Fibroblast of villous mesenchyme (primary cell): ENCODE measurements at regions not wholly inside any gene's neighbourhood (a gene's known extent, or its start where the extent isn't known, plus 50 kb on each side); places are given as distances from the start of the nearest gene placed in this dataset.

Source experiments
- DNase-seq: peaks from one replicate; pipeline ENCODE4 v3.0.0-alpha.2; 2010; ENCODE audit warnings: low read depth
- H3K4me3 ChIP-seq: 2 replicates; pipeline ENCODE4 v1.5.1; 2011; ENCODE audit warnings: low read depth, mild to moderate bottlenecking, low read length
- TF ChIP-seq, protein P1 (sequence below): IDR thresholded peaks from 2 replicates; pipeline ENCODE4 v1.5.1; 2012; ENCODE audit warnings: low read depth, mild to moderate bottlenecking, low read length; ENCODE audit not compliant: insufficient read depth

GRCh38 chr15:98518823-98519561 is 129.3 kb upstream of the IGF1R start:
- TF ChIP-seq, protein P1, sequence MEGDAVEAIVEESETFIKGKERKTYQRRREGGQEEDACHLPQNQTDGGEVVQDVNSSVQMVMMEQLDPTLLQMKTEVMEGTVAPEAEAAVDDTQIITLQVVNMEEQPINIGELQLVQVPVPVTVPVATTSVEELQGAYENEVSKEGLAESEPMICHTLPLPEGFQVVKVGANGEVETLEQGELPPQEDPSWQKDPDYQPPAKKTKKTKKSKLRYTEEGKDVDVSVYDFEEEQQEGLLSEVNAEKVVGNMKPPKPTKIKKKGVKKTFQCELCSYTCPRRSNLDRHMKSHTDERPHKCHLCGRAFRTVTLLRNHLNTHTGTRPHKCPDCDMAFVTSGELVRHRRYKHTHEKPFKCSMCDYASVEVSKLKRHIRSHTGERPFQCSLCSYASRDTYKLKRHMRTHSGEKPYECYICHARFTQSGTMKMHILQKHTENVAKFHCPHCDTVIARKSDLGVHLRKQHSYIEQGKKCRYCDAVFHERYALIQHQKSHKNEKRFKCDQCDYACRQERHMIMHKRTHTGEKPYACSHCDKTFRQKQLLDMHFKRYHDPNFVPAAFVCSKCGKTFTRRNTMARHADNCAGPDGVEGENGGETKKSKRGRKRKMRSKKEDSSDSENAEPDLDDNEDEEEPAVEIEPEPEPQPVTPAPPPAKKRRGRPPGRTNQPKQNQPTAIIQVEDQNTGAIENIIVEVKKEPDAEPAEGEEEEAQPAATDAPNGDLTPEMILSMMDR = peak; percentile 85
- H3K4me3 ChIP-seq = no peak overlapping the region
- DNase-seq = peak; percentile 81

DNA sequence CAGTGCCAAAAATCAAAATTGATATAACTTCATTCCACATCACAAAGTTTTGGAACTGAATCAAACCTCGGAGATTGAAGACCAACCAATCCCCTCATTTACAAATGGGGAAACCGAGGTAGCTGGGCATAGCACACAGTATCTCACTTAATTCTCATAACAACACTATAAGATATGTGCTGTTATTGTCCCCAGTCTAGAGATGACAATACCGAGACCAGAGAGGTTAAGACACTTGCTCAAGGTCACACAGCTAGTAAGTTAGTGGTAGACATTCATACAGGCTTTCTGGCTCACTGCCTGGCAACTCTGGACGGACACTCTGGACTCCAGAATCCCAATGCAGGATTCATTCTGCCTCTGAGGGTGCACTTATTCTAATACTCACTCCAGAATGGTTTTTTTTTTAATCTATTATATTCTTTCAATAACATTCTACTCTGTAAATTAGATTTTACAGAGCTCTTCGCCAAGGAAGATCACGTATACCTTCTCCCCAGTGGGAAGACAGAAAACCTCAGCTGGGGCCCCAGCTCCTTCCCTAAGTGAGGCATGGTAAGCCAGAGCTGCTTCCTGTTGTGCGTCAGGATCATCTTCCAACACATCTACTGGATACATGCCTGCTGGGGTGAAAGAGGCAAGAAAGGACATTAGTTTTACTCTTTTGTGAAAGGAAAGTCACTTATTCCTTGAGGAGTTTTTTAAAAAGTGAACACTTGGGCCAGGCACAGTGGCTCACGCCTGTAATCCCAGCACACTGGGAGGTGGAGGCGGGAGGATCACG is 128.4 kb upstream of the IGF1R start:
- H3K4me3 ChIP-seq = no peak overlapping the region
- no peak for DNase-seq
- TF ChIP-seq, protein P1 = no peak

DNA sequence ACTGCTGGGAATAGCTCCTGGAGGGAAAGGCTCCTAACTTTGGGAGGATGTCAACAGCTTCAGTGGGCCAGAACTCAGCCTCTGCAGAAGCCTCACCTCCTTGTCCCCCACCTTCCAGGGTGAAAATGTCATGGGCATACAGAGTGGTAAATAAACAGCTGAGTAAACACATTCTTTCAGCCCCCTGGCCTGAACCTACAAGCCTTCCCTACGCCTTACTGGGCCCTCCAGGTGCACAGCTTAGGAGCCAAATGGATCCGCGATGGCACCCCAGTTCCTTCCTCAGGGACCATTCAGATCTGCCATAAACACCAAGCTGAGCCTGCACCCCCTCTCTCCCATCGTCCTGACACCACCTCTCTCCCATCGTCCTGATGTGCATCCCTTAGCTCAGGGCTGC is 126.2 kb upstream of the IGF1R start:
- TF ChIP-seq, protein P1 = no peak
- no peak for DNase-seq
- H3K4me3 ChIP-seq = no peak overlapping the region

GRCh38 chr15:98523912-98524662 is 124.3 kb upstream of the IGF1R start:
- no peak for DNase-seq
- TF ChIP-seq, protein P1 = no peak
- H3K4me3 ChIP-seq = no peak overlapping the region

DNA sequence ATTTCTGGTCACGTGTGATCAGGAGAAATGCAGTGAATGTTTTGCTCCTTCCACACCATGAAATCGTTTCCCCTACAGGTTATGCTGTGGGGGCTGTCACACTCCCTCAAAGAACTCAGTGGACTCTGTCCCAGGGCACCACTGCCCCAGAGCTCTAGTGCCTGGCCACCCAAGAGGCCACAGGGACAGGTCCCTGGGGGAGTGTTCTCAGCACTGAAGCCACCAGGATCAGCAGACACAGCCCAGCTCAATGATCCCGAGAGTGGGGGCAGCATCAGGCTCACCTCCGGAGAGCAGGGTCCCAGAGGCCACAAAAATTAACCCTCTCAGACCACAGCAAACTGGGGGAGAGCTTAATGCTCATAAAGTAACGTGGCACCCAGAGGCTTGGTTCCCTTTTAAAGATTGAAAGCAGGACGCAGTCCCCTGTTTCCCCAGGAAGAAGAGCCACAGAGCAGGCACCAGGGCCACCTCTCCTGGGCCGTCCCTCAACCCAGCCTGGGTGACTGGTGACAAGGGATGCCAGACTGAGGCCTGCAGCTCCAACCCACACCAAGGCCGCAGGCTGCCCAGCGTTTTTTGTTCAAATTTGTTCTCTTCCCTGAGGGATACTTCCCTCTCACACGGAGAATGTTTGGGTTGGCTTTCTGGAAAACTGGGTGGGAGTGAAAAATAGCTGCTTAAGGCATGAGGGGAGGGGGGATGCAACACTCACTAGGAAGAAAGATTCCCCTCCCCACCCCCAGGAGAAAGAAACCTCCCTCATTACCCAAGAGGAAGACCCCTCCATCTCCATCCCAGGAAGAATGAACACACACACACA is 123.3 kb upstream of the IGF1R start:
- no peak overlapping the region for H3K4me3 ChIP-seq
- TF ChIP-seq, protein P1 = no peak
- no peak for DNase-seq

GRCh38 chr15:98525661-98526001 is 122.7 kb upstream of the IGF1R start:
- peak; percentile 34 for DNase-seq
- TF ChIP-seq, protein P1 = no peak
- H3K4me3 ChIP-seq = no peak overlapping the region
